ENCODE measurements at regions not wholly inside any gene's neighbourhood (a gene's known extent, or its start where the extent isn't known, plus 50 kb on each side); places are given as distances from the start of the nearest gene placed in this dataset.

DNA sequence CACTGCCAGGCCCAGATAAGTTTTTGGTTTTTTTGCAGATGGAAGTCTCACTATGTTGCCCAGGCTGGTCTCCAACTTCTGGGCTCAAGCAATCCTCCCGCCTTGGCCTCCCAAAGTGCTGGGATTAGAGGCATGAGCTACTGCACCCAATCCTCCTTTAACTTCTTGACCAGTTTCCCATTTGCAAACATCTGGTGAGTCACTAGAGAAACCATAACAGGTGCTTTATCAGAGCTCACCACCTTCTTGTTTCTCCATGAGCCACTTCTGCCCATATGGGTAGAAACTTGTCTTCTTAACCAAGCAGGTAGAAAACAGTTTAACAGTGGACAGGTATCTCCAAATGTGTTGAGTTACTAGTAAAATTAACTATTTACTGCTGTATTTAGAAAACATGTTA lies 128.4 kb upstream of the AP1S2 start:
- DNase-seq (ENCODE audit: low spot score): no peak

GRCh38 chrX:15977644-15978043 lies 123.0 kb upstream of the AP1S2 start:
- no peak for DNase-seq (ENCODE audit: low spot score)

DNA sequence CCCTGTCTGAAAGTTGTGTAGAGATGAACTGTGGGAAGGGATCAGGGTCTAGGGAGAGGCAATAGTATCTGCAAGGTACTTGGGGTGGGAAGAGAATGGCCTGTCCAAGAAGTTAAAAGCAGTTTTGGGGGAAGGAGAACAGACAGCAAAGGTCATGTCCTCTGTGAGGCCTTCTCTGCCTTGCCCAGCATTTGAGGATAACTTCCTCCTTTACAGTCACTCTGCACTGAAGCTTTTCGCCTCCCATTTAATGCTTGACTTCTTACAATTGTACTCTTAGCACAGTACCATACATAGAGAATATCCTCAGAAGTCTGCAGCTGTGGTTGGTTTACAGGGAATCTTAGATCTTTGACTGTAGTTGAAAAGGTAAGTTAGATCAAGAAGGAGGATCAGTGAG lies 121.8 kb upstream of the AP1S2 start:
- DNase-seq (ENCODE audit: low spot score): no peak

GRCh38 chrX:15973946-15974345 lies 119.3 kb upstream of the AP1S2 start:
- DNase-seq (ENCODE audit: low spot score): no peak

- peak; percentile 10 for DNase-seq (ENCODE audit: low spot score)
Measured at GRCh38 chrX:15973299-15973698, 118.7 kb upstream of the AP1S2 start.

DNA sequence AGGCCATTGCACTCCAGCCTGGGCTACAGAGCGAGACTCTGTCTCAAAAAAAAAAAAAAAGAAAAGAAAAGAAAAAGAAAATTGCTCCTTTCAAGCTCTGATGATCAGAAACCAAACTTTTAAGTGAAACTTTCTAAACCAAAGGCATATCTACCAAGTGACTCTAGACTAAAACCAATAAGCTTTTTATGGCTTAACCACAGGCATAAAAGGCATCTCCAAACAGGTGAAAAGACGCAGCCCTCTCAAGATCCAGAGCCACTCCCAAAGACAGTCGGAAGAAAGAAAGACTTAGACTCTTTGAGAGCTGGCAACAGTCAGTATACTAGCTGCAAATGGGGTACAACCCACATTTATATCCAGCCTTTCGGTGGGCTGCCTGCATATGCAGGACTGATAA lies 117.1 kb upstream of the AP1S2 start:
- no peak for DNase-seq (ENCODE audit: low spot score)

GRCh38 chrX:15963858-15964257 lies 109.2 kb upstream of the AP1S2 start:
- DNase-seq (ENCODE audit: low spot score): no peak

- DNase-seq (ENCODE audit: low spot score): no peak
Measured at GRCh38 chrX:15960237-15960636, 105.6 kb upstream of the AP1S2 start.

DNA sequence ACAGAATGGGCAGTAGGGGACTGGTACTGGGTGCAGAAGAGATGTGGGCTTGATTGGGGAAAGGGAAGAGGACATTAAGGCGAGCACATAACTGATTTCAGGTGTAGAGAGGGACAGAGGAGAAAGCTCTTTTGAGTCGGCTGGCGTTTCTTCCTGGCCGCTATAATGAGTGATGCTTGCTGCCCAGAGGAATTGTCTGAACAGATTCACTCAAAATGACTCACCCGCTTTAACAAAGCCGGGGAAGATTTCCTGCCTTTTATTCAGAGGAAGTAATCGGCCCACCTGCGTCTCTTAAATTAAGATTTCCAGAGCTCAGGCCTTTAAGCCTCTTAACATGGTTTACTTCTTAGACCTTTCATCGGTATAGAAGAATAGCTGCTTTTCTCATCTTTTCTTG lies 102.1 kb upstream of the AP1S2 start:
- DNase-seq (ENCODE audit: low spot score): no peak

- no peak for DNase-seq (ENCODE audit: low spot score)
Measured at GRCh38 chrX:15953801-15954200, 99.2 kb upstream of the AP1S2 start.

GRCh38 chrX:15952212-15952611 lies 97.6 kb upstream of the AP1S2 start:
- DNase-seq (ENCODE audit: low spot score): no peak

GRCh38 chrX:15948318-15948660 lies 93.7 kb upstream of the AP1S2 start:
- DNase-seq (ENCODE audit: low spot score): no peak

DNA sequence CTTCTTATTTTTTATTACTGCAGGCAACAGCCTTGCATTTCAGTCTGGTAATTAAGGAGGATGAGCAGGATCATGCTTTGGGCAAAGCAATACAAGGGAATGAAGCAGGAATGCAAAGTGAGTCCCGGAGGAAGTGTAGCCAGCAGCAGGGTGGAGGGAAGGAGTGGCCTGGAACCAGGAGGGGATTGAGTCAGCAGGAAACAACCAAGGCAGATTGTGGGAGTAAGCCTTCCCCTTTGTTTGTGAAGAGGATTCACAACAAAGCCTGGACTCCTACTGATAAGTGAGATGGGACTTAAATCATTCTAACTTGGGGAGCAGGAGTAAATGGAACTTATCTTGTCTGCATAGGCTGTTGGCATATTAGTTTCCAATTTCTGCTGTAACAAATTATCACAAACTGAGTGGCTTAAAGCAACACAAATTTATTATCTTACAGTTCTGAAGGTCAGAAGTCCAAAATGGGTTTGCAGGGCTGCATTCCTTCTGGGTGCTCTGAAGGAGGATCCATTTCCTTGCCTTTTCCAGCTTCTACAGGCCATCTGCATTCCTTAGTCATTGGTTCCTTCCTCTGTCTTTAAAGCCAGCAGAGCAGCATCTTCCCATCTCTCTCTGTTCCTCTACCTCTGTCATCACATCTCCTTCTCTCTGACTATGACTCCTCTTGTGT lies 93.2 kb upstream of the AP1S2 start:
- DNase-seq (ENCODE audit: low spot score): no peak

DNA sequence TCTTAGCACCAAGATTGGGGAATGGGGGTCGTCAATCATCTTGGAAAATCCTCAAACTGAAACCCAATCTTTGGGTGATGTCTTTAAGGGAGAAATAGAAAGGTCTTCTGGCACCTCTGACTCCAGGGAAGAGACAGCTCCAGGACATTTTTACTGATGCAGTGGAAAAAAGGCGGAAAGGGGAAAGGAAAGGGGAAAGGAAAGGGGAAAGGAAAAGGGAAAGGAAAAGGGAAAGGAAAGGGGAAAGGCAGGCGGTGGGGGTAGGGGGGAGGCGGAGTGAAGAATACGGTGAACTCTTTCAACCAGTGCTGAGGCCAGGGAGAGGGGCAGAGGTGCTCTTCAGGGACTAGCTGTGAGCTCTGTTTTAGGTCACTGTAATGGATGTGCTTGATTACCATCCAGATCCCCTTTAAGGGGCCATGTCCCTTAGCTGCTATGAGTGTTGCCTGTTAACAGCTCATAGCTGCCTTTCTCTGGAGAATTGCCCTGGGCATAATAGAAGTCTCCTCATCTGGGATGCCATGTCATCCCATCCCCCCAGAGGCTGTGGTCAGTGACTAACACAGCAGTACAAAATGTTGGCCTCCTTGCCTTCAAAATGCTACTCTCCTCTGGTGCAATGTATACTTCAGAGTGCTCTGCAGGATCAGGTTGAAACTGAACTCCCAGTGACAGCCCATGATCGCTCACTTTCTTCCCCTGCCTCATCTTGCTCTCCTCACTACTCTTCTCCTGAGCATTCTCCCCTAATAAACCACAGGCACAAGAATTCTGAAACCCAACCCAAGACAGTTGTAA lies 92.4 kb upstream of the AP1S2 start:
- no peak for DNase-seq (ENCODE audit: low spot score)

DNA sequence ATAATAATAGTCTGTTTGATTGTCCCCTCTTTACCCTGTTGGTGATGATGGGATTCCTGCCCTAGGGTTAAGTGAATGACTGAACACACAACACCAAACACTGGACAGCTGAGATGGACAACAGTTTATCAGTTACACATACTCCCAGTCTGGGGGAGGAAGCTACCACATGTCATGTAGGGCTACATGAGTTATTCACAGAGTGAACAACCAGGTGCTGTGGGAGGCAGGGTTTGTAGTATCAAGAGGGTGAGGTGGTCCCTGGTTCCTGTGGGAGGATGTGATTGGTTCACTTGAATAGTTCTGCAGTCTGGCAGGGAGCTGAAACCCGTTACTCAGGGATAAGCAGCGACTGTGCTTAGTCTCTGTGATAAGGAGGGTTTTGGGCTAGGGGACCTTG lies 88.8 kb upstream of the AP1S2 start:
- DNase-seq (ENCODE audit: low spot score): no peak

DNA sequence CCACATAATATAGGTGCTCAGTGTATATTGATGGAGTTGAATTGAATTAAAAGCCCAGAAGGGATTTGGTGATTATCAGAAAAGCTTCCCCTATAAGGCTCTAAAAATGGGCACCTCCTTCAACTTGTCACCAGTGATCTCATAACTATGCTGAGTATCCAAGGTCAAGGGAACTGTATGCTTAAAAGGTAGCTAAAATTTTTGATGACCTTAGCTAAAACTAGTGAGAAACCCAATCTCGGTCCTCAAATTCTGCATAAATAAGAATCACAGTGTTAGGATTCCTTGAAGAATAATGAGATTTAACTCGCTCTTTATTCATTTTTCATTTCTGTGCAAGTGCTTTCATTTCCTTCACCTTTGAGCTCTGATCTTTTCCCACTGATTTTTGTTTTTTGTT lies 87.7 kb upstream of the AP1S2 start:
- DNase-seq (ENCODE audit: low spot score): no peak

DNA sequence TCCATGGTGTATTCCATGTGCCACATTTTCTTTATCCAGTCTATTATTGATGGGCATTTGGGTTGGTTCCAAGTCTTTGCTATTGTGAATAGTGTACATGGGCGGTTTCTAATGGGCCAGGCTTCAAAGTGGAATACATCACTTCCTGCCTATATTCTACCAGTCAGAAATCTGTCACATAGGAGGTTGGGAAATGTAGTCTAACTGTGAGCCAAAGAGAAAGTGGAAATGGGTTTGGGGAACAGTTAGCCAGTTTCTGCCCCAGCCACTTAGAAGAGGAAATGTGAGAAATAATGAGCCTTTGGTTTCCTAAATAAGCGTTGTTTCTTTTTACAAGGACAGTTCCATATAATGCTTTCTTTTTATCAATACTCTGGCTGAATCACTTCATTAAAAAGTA lies 85.1 kb upstream of the AP1S2 start:
- no peak for DNase-seq (ENCODE audit: low spot score)

- DNase-seq (ENCODE audit: low spot score): no peak
Measured at GRCh38 chrX:15938072-15938471, 83.5 kb upstream of the AP1S2 start.

DNA sequence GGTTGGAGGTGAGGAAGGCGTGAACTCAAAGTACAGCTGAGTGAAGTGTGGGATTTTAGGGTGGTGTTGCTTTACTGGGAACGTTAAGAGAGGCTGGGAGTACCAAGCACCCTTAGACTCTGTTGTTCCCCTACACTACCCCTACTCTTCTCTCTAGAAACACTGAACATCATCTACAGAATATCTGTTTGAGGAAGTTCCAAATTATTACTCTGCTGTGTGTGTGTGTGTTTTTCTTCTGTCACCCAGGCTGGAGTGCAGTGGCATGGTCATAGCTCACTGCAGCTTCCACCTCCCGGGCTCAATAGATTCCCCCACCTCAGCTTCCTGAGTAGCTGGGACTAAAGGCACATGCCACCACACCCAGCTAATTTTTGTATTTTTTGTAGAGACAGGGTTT lies 76.7 kb upstream of the AP1S2 start:
- DNase-seq (ENCODE audit: low spot score): no peak

- DNase-seq (ENCODE audit: low spot score): no peak
Measured at GRCh38 chrX:15930585-15930984, 76.0 kb upstream of the AP1S2 start.

DNA sequence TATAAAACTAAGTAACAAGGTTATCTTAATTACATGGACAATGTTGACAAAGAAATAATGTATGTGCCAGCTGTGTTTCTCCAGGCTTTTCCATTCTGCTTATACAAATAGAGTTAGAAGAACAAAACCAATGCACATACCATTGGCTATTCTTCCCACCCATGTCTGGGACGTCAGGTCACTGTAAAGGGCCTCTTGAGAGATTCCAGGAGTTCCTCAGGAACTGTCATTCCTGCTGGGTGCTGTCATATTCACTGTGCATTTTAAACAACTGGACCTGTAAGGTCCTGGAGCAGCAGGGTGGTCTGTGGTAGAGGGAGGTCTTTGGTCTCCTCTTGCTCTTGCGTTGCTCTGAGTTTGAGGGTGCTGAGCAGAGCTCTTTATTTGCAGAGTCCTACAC lies 74.6 kb upstream of the AP1S2 start:
- no peak for DNase-seq (ENCODE audit: low spot score)

DNA sequence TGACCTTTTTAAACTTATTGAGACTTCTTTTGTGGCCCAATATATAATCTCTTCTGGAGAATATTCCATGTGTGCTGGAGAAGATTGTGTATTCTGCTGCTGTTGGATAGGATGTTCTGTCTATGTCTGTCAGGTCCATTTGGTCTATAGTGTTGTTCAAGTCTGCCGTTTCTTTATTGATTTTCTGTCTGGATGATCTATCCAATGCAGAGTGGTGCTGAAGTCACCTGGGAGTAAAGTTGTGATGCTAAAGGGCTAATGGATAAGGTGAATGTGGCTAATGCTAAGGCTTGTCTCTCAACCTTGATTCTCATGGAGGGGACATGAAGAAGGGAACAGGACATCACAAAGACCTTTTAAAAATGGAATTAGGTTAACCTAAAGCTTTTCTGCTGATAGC lies 72.0 kb upstream of the AP1S2 start:
- no peak for DNase-seq (ENCODE audit: low spot score)

DNA sequence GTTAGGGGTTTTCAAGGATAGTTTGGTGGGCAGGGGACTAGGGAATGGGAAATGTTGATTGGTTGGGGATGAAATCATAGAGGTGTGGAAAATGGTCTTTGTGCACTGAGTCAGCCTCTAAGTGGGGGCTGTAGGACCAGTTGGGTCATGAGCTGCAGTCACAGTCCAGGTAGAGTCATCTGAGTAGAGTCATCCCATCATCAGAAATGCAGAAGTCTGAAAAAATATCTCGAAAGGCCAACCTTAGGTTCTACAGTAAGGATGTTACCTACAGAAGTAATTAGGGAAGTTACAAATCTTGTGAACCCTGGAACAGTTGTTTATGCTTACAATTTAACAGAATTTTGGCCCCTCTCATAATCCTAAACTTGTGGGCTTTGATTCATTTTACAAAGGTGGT lies 63.4 kb upstream of the AP1S2 start:
- no peak for DNase-seq (ENCODE audit: low spot score)

- DNase-seq (ENCODE audit: low spot score): no peak
Measured at GRCh38 chrX:15916704-15917084, 62.1 kb upstream of the AP1S2 start.
